Activated effector memory CD4-positive, alpha-beta T cell treated with Interleukin-2 at 50 U/mL for 16 hours (primary cell): ENCODE measurements at regions not wholly inside any gene's neighbourhood (a gene's known extent, or its start where the extent isn't known, plus 50 kb on each side); places are given as distances from the start of the nearest gene placed in this dataset.
"Not testable (repeated sequence)": the region's sequence is repeated elsewhere in the genome, so short reads cannot be mapped to it uniquely, and the experiment has no call there.

ENCODE experiments used
- DNase-seq: peaks from one replicate; pipeline ENCODE4 v3.0.0-alpha.2; 2020

GRCh38 chr21:5066682-5067251, 5454.6 kb upstream of the TPTE start:
- not testable (repeated sequence) for DNase-seq

- DNase-seq = not testable (repeated sequence)
Measured at GRCh38 chr21:5067326-5068048, 5453.9 kb upstream of the TPTE start.

GRCh38 chr21:5068649-5069048, 5452.7 kb upstream of the TPTE start:
- DNase-seq = not testable (repeated sequence)

- not testable (repeated sequence) for DNase-seq
Measured at GRCh38 chr21:5071180-5071579, 5450.2 kb upstream of the TPTE start.

GRCh38 chr21:5076854-5077253, 5444.5 kb upstream of the TPTE start:
- DNase-seq = not testable (repeated sequence)

GRCh38 chr21:5079361-5079760, 5442.0 kb upstream of the TPTE start:
- DNase-seq = not testable (repeated sequence)

- not testable (repeated sequence) for DNase-seq
Measured at GRCh38 chr21:5080015-5080414, 5441.4 kb upstream of the TPTE start.

GRCh38 chr21:5084246-5084645, 5437.1 kb upstream of the TPTE start:
- DNase-seq = not testable (repeated sequence)

- DNase-seq = not testable (repeated sequence)
Measured at GRCh38 chr21:5085456-5085855, 5435.9 kb upstream of the TPTE start.

GRCh38 chr21:5086416-5086815, 5435.0 kb upstream of the TPTE start:
- DNase-seq = not testable (repeated sequence)

GRCh38 chr21:5088820-5089219, 5432.6 kb upstream of the TPTE start:
- not testable (repeated sequence) for DNase-seq

GRCh38 chr21:5089399-5090089, 5431.8 kb upstream of the TPTE start:
- not testable (repeated sequence) for DNase-seq

GRCh38 chr21:5090132-5091079, 5431.0 kb upstream of the TPTE start:
- DNase-seq = not testable (repeated sequence)

GRCh38 chr21:5091274-5091673, 5430.1 kb upstream of the TPTE start:
- DNase-seq = not testable (repeated sequence)

- DNase-seq = not testable (repeated sequence)
Measured at GRCh38 chr21:5095628-5096027, 5425.8 kb upstream of the TPTE start.

GRCh38 chr21:5098010-5098743, 5423.2 kb upstream of the TPTE start:
- not testable (repeated sequence) for DNase-seq

GRCh38 chr21:5100604-5101174, 5420.7 kb upstream of the TPTE start:
- not testable (repeated sequence) for DNase-seq

- peak; percentile 72 for DNase-seq
Measured at GRCh38 chr21:5101749-5102148, 5419.6 kb upstream of the TPTE start.

- not testable (repeated sequence) for DNase-seq
Measured at GRCh38 chr21:5103880-5104561, 5417.4 kb upstream of the TPTE start.

- DNase-seq = not testable (repeated sequence)
Measured at GRCh38 chr21:5104562-5104928, 5416.8 kb upstream of the TPTE start.
